ENCODE measurements at regions not wholly inside any gene's neighbourhood (a gene's known extent, or its start where the extent isn't known, plus 50 kb on each side); places are given as distances from the start of the nearest gene placed in this dataset.

DNA sequence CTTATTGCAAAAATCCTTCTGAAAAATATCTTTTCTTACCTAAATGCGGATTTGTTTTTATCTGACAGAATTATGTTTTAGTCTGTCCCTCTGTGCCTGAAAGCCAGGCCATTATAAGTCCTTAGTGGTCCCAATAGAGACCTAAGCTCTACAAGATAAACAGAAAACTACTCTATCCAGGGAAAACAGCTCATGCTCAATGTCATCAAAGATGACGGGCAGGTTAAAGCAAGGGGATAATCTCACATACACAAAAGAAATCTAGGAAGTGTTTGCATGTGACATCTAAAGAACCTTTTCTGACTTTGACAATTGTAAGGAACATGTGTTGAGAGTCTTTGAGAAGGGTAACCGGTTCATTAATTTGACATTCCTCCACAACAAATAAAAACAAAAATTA, 741.1 kb upstream of the ID2 start:
- DNase-seq (ENCODE audit: low spot score) (no peak), ATAC-seq (no peak)

DNA sequence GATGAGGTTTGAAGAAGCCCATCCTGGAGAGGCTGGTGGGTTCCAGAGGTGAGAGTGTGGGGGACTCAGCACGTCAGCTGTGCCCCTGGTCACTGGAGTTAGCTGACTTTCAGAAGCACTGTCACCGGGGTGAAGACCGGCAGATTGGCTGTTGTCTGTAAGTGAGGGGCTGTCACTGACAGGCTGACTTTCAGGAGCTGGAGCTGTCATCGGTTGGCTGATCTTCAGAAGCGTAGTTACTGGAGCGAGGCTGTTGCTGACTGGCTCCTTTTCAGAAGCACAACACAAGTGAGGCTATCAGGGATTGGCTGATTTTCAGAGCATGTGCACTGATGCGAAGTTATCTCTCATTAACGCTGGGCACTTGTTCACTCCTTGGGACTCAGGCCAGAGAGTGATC, 738.4 kb upstream of the ID2 start:
- no peak for ATAC-seq
- DNase-seq (ENCODE audit: low spot score), result no peak

DNA sequence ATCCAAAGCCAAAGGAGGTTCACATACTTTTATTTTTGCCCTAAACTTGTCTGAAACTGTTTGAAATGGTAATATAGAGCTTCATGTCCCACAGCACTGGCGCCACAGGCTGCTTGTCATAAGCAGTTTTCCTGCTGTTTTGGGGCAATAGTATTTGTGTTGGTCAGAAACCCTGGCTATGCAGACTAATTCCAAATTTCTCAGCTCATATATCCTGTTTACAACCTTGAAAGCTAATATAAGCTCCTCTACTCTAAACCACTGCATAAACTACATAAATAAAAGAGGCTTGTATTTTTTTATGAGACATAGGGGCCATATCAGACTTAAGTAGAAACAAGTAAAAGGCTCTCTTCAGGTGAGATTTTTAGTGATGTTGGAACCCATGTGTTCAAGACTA, 736.8 kb upstream of the ID2 start:
- ATAC-seq (no peak), DNase-seq (ENCODE audit: low spot score) (no peak)

DNA sequence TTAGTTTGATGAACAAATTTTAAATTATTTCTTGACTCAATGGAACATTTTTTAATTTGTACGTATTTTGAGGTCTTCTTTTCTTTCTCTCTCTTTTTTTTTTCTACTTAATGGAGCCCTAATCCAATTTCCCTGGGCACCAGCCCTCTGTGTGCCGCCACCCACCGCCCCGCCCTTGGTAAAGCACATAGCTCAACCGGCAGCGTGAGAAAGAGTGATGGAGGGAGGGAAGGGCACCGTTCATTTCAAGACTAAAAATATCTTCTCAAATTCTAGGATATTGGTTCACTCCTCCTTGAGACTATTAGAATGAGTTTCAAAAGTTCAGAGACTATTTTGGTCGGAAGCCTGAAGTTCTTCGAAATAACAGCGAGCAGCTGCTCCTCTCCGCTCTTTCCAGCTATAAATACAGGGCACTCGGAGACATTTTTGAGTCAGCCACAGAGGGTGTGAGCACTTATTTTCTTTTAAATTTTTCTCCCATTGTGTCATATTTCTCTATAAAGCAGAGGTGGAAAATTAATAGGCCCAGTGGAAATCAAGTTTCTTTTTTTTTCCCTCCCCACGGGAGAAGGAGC, 731.7 kb upstream of the ID2 start:
- DNase-seq (ENCODE audit: low spot score) (no peak), ATAC-seq (no peak)

DNA sequence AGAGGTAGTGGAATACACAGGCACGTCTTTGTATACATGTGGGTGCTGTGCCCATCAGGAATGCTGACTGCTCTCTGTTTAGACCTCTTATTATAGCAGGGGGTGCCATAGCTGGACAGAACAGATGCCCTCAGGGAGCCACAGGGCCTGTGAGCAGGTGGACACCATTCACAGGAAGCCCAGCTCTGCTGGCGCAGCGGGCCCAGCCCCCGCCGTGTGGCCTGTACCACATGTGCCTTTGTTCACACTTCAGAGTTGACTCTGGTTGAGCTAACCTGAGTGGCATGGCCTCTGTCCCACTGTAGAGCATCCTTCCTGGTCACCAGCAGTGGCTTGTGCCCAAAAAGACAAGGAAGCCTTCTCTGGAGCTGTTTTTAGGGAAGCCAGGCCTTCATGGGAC, 730.9 kb upstream of the ID2 start:
- ATAC-seq, result no peak

DNA sequence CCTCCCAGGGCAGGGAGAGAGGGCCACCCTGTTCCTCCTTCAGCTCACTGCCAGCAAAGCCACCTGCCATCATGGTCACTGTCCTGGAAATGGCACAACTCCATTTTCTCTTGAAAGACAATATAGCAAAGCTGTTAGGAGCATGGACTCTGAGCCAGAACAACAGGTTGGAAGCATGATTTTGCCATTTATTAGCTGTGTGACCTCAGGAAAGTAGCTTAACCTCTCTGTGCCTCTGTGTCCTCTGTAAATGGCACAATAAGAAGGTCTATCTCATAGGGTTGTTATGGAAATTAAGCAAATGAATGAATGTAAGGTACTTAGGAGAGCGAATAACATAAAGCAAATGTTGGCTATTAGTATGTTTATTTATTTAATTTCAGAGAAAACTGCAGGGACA, 730.4 kb upstream of the ID2 start:
- ATAC-seq (no peak), DNase-seq (ENCODE audit: low spot score) (no peak)

More for the DNA sequence above, 730.9 kb upstream of the ID2 start:
- DNase-seq (ENCODE audit: low spot score), result no peak

DNA sequence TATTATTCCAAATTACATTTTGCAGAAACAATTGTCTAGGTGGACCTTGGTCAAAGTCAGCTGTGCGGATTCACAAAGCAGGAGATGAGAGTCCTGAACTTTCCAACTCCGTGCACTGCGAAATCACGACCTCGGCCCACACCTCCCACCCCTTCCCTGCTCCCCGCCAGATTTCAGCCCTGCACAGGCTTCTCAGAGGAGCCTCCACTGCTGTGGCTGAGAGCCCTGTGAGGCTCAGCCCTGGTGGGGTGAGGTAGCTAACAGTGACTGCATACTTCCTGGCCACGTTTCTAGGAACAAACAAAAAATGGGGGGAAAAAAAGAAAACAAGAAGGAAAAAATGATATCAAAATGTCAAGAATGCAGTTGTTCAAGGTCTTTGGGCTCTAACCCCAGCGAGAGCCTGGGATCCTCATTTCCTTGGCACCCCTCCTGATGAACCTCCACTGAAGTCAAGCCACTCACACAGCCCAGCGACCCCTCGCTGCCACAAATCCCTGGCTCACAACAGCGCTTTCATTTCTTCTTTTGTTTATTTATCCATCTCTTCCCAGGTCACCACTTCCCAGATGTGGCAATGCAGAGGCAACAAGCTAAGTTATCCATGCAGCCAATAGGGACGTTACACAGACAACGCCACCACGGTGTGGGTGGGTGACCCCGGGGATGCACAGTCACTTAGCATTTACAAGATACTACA, 729.7 kb upstream of the ID2 start:
- DNase-seq (ENCODE audit: low spot score) (no peak), ATAC-seq (no peak)

DNA sequence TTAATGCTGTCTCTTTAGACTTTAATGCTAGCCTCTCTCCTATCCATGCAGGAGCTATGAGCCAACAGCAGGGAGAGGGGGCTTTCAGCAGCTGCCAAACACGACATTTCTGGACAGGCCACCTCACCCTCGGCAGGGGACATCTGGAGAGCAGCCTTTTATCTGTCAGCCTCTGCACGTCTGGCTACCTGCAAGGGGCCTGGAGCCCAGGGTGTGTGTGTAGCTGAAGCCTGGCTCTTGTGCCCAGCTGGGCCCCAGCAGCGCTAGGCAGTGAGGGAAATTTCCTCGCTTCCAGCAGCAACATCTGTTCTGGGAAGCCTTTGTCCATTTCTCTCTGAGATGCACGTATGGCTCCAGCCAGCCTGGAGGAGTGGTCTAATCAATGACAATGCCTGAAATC, 728.7 kb upstream of the ID2 start:
- ATAC-seq (no peak), DNase-seq (ENCODE audit: low spot score) (no peak)

DNA sequence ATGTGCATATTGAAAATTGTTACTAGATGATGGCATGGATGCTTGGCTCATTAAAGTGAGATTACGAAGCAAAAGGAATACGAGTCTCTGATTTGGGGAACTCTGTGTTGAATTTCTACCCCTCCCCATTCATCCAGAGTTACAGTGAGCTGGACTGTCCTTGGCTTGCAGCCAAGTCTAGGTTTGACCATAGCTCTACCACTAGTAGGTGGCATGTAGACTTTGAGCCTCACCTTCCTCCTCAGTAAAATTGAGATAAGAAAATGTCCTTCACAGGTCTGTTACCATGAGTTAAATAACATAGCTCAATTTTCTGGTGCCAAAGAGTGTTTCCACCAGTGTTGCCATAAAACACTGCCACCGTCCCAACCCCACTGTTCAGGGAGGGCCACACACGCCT, 727.6 kb upstream of the ID2 start:
- no peak for ATAC-seq
- DNase-seq (ENCODE audit: low spot score), result no peak

DNA sequence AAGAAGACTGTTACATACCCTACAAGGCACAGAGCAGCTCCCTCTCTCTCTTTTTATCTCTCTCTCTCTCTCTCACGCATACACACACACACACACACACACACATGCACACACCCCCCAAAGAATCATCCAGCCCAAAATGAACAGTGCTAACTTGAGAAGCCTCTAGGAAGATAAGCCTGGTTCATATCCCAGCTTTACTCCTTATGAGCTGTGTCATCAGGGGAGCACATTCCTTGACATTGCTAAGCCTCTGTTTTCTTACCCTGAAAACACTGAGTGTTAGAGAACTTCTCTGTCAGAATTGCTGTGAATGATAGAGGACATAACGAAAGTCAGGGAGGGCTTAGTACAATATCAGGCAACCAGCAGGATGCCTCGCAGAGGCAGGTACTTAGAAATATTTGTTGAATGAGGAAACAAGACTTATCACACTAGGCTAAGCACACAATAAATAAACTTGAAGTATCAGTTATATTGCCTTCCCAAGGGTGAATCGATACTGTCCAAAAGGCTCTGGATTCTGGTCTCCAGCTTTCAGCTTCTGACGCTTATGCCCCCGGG, 725.6 kb upstream of the ID2 start:
- no peak for DNase-seq (ENCODE audit: low spot score)

DNA sequence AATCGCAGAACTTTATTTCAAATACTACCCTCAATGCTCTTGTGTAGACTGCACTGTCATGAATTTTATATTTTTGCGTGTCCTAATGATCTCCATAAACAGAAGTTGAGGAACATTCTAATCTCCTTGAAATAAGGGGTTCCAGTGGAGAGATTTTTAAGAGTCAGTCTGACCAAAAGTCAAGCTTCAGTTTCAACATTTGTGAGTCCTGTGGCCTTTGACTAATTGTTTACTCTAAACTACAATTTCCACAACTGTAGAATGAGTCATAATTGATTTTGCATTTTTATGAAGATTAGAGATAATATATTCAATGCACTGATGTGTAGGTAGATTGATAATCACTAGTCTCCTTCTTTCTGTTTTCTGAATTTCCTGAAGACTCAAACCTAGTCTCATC, 720.3 kb upstream of the ID2 start:
- ATAC-seq, result no peak
- no peak for DNase-seq (ENCODE audit: low spot score)

More for the DNA sequence above, 725.6 kb upstream of the ID2 start:
- no peak for ATAC-seq

DNA sequence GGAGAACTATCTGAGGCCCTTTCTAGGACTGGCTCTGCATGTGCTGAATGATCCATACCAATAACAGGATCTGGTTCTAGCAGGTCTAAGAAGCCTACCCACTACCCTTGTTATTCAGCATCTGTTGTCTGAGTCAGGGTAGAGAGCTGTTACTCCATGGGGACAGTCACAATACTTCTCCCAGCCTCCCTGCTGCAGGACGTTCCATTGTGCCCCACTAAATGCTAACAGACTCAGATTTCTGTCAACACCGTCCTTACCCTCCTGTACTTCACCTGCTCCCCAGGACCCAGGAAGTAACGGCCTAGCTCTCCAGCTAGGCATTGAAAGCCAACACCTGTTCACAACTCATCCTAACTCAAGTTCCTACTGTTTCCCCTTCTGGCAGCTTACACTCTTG, 719.7 kb upstream of the ID2 start:
- ATAC-seq (no peak), DNase-seq (ENCODE audit: low spot score) (no peak)

DNA sequence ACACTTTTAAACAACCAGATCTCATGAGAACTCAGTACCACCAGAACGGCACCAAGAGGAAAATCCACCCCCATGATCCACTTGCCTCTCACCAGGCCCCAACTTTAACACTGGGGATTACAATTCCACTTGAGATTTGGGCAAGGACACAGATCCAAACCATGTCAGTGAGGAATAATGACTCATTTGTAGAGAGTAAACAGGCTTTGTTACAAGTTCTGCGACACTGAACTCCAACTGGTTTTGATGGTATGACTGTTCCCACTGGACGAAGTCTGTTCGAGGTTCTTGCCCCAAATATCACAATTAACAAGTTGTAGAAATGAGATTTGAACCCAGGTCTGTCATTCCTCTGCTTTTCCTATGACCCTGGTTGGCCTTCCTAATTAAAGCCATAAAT, 718.1 kb upstream of the ID2 start:
- no peak for DNase-seq (ENCODE audit: low spot score)
- no peak for ATAC-seq

DNA sequence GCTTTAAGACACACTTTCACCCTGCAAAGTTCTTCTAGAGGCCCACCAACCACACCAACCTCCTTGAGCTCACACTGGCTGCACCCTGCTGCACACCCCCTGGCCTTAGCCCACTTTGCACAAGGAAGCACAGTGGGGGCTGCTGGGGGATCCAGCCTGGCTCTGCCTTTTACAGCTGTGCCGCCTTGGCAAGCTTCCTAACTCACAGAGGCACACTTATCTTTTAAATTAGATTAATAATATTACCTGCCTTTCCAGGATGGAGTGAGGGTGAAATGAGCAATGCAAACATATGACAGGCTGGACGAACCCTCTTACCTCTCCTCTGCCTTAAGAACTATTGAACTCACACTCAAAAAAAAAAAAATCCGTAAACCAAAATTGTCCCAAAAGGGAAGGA, 715.8 kb upstream of the ID2 start:
- DNase-seq (ENCODE audit: low spot score), result no peak
- no peak for ATAC-seq

DNA sequence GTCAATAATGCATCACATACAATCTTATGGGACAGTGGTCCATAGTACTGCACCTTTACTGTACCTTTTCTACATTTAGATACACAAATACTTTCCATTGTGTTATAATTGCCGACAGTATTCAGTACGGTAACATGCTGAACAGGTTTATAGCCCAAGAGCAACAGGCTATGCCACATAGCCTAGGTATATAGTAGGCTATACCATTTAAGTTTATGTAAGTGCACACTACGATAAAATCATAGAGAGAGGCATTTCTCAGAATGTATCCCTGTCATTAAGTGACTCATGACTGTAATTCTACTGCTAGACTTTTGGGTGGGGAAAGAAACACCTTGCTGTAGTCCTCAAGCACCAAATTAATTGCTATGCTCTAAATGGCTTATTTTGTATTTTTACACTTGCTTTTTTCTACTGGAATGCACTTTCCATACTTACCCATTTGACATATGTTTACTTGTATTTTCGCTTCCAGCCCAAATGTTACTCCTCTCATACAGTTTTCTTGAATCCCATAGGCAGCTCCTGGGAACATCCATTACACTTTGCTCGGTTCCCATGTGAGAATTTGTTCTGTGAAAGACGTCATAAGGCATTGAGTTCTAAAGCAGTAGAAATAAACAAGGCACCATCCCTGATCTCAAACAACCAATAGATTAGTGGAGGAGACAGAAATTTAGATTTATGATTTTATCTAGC, 714.0 kb upstream of the ID2 start:
- no peak for DNase-seq (ENCODE audit: low spot score)
- ATAC-seq, result no peak

DNA sequence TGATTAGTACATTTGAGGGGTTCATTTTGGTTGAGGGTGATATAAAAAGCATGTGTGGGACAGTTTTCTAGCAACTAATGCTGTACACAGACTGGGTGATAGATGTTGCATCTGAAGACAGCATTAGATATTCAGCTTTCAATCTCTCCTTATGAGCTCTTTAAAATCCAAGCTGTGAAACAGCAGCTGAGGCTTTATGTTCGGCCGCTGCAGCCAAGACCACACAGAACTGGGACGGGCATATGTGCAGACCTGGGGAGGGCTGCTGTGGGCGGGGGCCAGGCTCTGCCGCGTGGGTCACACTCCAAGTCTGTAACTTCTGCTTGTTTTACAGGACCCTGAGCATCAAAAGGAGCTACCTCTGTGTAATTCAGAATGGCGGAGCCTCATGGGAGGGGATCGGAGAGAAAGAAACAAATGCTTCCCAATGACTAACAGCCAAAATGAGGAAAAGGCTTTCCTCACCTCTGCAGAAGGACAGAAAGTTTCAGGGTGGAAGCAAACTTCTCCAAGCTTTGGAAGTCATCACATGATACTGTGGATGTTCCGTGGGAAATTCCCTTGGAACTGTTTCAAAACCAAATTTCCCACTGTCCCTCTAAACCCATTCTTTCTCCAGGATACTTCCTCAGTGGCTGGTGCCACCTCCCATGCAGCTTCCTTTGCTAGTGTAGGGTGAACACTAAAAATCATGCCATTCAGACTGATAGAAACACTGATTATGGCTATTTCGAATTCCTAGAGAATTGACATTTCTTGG, 711.9 kb upstream of the ID2 start:
- no peak for ATAC-seq
- no peak for DNase-seq (ENCODE audit: low spot score)

DNA sequence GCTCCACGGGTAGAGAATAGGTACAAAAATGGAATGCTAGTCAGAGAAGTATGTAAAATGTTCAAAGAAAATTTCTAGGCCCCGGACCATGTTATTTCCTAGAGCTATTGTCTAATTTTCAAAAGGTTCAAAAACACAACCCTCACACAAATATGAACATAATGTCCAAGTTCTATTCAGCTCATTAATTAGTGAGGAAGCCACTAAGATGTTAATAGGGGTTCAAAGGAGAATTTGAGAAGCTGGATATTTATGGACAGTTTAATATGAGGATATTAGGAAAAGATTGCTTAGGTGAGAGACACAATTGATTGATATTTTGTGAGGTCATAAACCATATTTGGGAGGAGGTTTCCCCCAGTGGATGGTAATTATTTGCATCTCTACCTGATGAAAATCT, 710.6 kb upstream of the ID2 start:
- ATAC-seq, result no peak
- DNase-seq (ENCODE audit: low spot score), result no peak

DNA sequence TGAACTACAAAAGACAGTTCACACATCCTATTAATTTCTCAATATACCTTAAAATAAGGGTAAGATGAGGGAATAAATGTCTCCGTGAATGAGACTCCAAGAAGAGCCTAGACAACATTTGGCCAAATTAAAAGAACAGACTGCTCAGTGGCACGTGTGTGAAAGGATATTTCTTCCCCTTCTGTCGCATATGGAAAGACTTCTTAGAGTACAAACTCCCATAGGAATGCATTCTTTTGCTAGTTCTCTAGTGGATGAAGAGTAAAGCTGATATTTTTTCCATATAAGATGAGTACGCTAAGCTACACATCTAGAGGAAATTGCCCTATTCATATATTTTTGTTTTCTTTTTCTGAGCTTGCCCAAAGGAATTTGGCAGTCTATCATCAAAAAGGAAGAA, 710.0 kb upstream of the ID2 start:
- no peak for ATAC-seq
- DNase-seq (ENCODE audit: low spot score), result no peak

DNA sequence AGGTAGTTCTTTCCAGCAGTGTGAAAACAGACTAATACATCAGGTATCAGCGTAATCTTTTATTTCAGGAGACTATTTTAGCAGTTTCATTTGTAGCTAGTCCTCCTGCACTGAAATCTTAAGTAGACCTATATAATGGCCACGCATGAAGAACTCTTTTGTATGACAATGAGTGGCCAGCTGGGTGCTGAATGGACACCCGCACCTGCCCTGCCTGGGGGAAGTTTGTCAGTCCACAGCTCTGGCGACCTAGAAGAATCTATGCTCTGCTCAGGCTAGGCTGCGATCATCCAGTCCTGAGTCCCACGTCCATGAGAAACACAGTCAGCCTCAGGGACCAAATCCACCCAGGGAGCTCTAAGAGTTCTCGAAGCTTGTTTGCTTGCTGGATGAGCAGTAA, 709.2 kb upstream of the ID2 start:
- no peak for ATAC-seq

DNA sequence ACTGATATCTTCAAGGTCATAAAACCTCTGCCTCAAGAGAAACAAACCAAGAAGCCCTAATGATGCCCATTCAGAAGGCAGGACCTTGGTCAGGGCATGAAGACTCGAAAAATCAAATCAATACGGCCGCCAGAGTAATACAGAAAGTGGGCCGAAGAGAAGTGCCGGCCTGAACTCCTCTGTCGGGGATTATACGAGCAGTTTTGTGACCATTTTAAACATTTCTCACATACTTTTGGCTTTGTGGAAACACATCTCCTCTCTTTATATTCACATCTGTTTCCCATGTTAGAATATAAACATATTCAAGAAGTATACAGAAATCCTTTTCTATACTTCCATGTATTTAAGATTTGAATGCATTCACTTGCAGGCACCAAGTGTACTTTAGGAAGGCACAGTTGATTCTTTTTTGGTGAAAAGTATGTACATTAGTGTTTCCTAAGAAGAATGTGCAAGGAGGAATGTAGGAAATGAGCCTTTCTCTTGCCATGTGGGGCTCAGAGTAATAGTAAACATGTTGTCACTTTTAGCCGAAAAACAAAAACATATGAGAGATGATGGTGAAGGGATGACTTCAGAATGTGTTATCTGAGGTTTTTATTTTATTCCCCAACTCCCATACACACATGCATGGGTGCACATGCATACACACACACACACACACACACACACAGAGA, 707.9 kb upstream of the ID2 start:
- ATAC-seq (no peak), DNase-seq (ENCODE audit: low spot score) (no peak)

More for the DNA sequence above, 709.2 kb upstream of the ID2 start:
- DNase-seq (ENCODE audit: low spot score), result no peak

DNA sequence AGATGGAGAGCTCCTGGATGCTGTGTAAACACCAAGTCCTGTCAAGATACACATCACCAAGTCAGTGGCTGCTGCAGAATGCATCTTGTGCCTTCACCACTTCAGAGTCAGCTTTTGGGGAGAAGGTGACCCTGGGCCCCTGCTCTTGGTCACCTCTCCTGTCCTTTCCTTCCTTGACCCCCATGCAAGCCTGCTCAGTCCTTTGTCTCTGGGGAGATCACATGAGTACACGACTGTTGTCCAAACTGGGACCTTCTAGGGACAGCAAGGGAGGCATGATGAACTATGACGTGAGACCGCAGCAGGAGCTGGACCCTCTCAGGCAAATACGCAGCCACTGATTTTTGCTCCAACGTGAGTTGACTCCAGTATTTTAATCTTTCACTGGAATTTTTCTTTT, 706.9 kb upstream of the ID2 start:
- DNase-seq (ENCODE audit: low spot score) (no peak), ATAC-seq (no peak)
